Lung microvascular endothelial cell (primary cell): ENCODE measurements at regions not wholly inside any gene's neighbourhood (a gene's known extent, or its start where the extent isn't known, plus 50 kb on each side); places are given as distances from the start of the nearest gene placed in this dataset.

Experiments used
- DNase-seq, 2 donors: peaks; one replicate each; pipeline versions ENCODE4 v3.0.0 to v3.0.0-alpha.2; 2010; ENCODE audit warnings: low read depth in 2 of 2

- DNase-seq = no peak
Measured at GRCh38 chr12:124674937-124675336, 107.5 kb upstream of the NCOR2 start.

GRCh38 chr12:124673801-124674617 lies 106.6 kb upstream of the NCOR2 start:
- DNase-seq = peak in 1 of 2 donors; percentile 34

- peak in 1 of 2 donors; percentile 89 for DNase-seq
Measured at GRCh38 chr12:124669271-124669721, 101.9 kb upstream of the NCOR2 start.

- DNase-seq = no peak
Measured at GRCh38 chr12:124668602-124669001, 101.2 kb upstream of the NCOR2 start.

- no peak for DNase-seq
Measured at GRCh38 chr12:124667506-124668326, 100.3 kb upstream of the NCOR2 start.

- no peak for DNase-seq
Measured at GRCh38 chr12:124666722-124667259, 99.4 kb upstream of the NCOR2 start.

GRCh38 chr12:124665511-124665910 lies 98.1 kb upstream of the NCOR2 start:
- no peak for DNase-seq

GRCh38 chr12:124664395-124665111 lies 97.1 kb upstream of the NCOR2 start:
- no peak for DNase-seq

- no peak for DNase-seq
Measured at GRCh38 chr12:124663771-124664366, 96.5 kb upstream of the NCOR2 start.

- DNase-seq = peak in 1 of 2 donors; percentile 70
Measured at GRCh38 chr12:124663206-124663605, 95.8 kb upstream of the NCOR2 start.

GRCh38 chr12:124661341-124661740 lies 93.9 kb upstream of the NCOR2 start:
- no peak for DNase-seq

GRCh38 chr12:124660851-124661250 lies 93.4 kb upstream of the NCOR2 start:
- DNase-seq = no peak

GRCh38 chr12:124658806-124659402 lies 91.5 kb upstream of the NCOR2 start:
- DNase-seq = no peak

GRCh38 chr12:124658302-124658701 lies 90.9 kb upstream of the NCOR2 start:
- DNase-seq = no peak

GRCh38 chr12:124656947-124657434 lies 89.6 kb upstream of the NCOR2 start:
- no peak for DNase-seq

GRCh38 chr12:124655698-124656516 lies 88.5 kb upstream of the NCOR2 start:
- DNase-seq = peak in 1 of 2 donors; percentile 93

GRCh38 chr12:124655048-124655697 lies 87.8 kb upstream of the NCOR2 start:
- peak; percentile 45 to 82 for DNase-seq

GRCh38 chr12:124654666-124655047 lies 87.2 kb upstream of the NCOR2 start:
- no peak for DNase-seq
